Gastroesophageal sphincter (tissue), 4 donors: ENCODE measurements at regions not wholly inside any gene's neighbourhood (a gene's known extent, or its start where the extent isn't known, plus 50 kb on each side); places are given as distances from the start of the nearest gene placed in this dataset.
"Not testable (repeated sequence)": the region's sequence is repeated elsewhere in the genome, so short reads cannot be mapped to it uniquely, and the experiment has no call there.

Experiments
- ATAC-seq: fragments of 150-250 bp; one replicate; pipeline ENCODE4 v1.9.1; 2016; ENCODE audit warnings: mild to moderate bottlenecking, moderate library complexity
- H3K27ac ChIP-seq, 4 donors: fragments of 200-600 bp; sonication (generic) in 3 of 4; 1 replicate in 3 of 4; 2 replicates in 1 of 4; pipeline ENCODE4 v1.5.1; 2016 to 2019
- H3K27me3 ChIP-seq: fragments of 200-600 bp; sonication (generic); one replicate; pipeline ENCODE4 v1.5.1; 2019
- H3K36me3 ChIP-seq, 2 donors: fragments of 200-600 bp; sonication (generic); one replicate each; pipeline ENCODE4 v1.5.1; 2019; ENCODE audit warnings: control low read depth in 1 of 2
- H3K4me1 ChIP-seq, 3 donors: fragments of 200-600 bp; sonication (generic); 1 replicate in 2 of 3; 2 replicates in 1 of 3; pipeline ENCODE4 v1.5.1; 2016 to 2019; ENCODE audit warnings: control low read depth in 2 of 3
- H3K4me3 ChIP-seq, 2 donors: fragments of 200-600 bp; sonication (generic); one replicate each; pipeline ENCODE4 v1.5.1; 2019; ENCODE audit warnings: mild to moderate bottlenecking in 1 of 2, moderate library complexity in 1 of 2
- H3K9me3 ChIP-seq, 3 donors: fragments of 200-600 bp; sonication (generic); one replicate each; pipeline ENCODE4 v1.5.1; 2017 to 2019; ENCODE audit warnings: control low read depth in 2 of 3
- EP300 ChIP-seq: sonication (generic); formaldehyde crosslinking; IDR thresholded peaks from one replicate; pipeline ENCODE4 v1.6.1; 2017; ENCODE audit warnings: antibody characterized with exemption, mild to moderate bottlenecking
- POLR2A ChIP-seq, 2 donors: fragments of 450-650 bp; IDR thresholded peaks; one replicate each; pipeline ENCODE4 v1.6.1; 2017; ENCODE audit warnings: antibody characterized with exemption in 2 of 2, mild to moderate bottlenecking in 2 of 2, moderate library complexity in 1 of 2
- POLR2AphosphoS5 ChIP-seq: sonication (generic); formaldehyde crosslinking; IDR thresholded peaks from one replicate; pipeline ENCODE4 v1.6.1; 2017; ENCODE audit warnings: antibody characterized with exemption
- WGBS, 2 donors: methylation state at CpG; one replicate each; pipeline ENCODE4 v1.1.5; 2018; ENCODE audit warnings: low coverage in 1 of 2; 5-methylcytosine and 5-hydroxymethylcytosine counted together
- TF ChIP-seq, protein P1 (sequence below), 4 experiments: fragments of 200-600 bp in 2 of 4; fragments of 450-650 bp in 2 of 4; sonication (generic) in 1 of 4; IDR thresholded peaks; one replicate each; pipeline ENCODE4 v1.5.1; 2017 to 2019; ENCODE audit warnings: antibody characterized with exemption in 4 of 4, mild to moderate bottlenecking in 2 of 4, moderate library complexity in 2 of 4

DNA sequence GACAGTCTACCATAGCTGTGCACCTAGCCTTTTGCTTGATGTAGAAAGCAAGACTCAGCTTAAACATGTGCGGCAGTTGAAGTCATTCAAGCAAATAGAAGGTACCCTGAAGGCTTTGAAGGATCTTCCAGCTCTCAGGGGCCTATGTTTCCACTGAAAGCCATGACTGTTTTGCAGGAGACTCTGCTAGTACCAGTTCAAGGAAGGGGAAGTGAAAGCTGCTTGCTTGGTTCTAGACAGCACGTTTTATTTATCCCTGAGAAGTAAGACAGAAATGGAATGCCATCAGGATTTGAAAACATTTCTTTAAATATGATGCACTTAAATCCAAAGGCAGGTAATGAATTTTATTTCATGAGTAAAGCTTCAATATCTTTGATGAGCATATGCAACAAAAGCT lies 311.4 kb downstream of the PDCD6IP start:
- WGBS, 2 donors = 53 to 82% methylated on average over 1 of the region's 2 CpGs
- TF ChIP-seq POLR2A (IDR thresholded peaks at IDR 0.05) (no peak), EP300 (no peak)
- ATAC-seq = no peak

DNA sequence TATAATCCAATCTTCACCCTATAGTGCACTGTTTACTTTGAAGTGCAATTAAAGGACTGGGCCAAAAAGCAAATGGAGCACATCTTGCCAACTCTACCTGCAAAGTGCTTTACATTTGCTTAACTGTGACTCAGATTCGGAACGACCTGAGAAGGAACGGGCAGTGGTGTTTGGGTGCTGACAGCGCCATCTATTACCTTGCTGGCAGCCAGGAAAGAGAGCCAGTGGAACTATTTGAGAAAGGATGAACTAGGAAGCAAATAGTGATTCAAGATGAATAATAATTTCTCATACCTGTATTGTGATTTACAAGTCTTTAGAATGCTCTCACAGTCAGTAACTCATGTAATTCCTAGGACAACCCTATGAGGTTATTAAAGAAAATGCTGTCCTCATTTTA lies 312.9 kb downstream of the PDCD6IP start:
- no peaks in the 10 kb centered on the region for H3K36me3 ChIP-seq
- 33 to 49% methylated on average over 4 of the region's 4 CpGs for WGBS, 2 donors
- no peaks in the 10 kb centered on the region for H3K9me3 ChIP-seq
- TF ChIP-seq POLR2AphosphoS5 = no peak
- TF ChIP-seq, protein P1, sequence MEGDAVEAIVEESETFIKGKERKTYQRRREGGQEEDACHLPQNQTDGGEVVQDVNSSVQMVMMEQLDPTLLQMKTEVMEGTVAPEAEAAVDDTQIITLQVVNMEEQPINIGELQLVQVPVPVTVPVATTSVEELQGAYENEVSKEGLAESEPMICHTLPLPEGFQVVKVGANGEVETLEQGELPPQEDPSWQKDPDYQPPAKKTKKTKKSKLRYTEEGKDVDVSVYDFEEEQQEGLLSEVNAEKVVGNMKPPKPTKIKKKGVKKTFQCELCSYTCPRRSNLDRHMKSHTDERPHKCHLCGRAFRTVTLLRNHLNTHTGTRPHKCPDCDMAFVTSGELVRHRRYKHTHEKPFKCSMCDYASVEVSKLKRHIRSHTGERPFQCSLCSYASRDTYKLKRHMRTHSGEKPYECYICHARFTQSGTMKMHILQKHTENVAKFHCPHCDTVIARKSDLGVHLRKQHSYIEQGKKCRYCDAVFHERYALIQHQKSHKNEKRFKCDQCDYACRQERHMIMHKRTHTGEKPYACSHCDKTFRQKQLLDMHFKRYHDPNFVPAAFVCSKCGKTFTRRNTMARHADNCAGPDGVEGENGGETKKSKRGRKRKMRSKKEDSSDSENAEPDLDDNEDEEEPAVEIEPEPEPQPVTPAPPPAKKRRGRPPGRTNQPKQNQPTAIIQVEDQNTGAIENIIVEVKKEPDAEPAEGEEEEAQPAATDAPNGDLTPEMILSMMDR (IDR thresholded peaks at IDR 0.05) = no peak
- TF ChIP-seq POLR2A (IDR thresholded peaks at IDR 0.05) = no peak
- no peak for TF ChIP-seq EP300
- no peak for ATAC-seq
- no peaks in the 10 kb centered on the region for H3K27me3 ChIP-seq
- H3K4me1 ChIP-seq = no peaks in the 10 kb centered on the region
- H3K4me3 ChIP-seq = no peak overlapping the region
- H3K27ac ChIP-seq = no peak overlapping the region

More for the DNA sequence above, 311.4 kb downstream of the PDCD6IP start:
- H3K9me3 ChIP-seq = no peaks in the 10 kb centered on the region
- no peaks in the 10 kb centered on the region for H3K27me3 ChIP-seq
- no peaks in the 10 kb centered on the region for H3K36me3 ChIP-seq
- no peaks in the 10 kb centered on the region for H3K4me1 ChIP-seq
- H3K27ac ChIP-seq = no peak overlapping the region
- no peak overlapping the region for H3K4me3 ChIP-seq

DNA sequence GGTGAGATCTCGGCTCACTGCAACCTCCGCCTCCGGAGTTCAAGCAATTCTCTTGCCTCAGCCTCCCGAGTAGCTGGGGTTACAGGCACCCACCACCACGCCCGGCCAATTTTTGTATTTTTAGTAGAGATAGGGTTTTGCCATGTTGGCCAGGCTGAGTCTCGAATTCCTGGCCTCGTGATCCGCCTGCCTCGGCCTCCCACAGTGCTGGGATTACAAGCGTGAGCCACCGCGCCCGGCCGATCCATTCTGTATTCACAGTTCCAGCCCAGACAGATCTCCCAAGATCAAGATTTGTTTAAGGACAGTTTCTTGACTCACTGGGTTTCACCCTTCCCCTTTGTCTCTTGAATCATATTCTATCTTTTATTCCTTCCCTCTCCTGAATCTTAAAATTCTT lies 313.8 kb downstream of the PDCD6IP start:
- H3K4me1 ChIP-seq, H3K27me3 ChIP-seq, H3K27ac ChIP-seq, H3K4me3 ChIP-seq, H3K36me3 ChIP-seq, ATAC-seq, H3K9me3 ChIP-seq: not testable (repeated sequence)
- 87 to 92% methylated on average over 3 to 10 of the region's 15 CpGs for WGBS, 2 donors

DNA sequence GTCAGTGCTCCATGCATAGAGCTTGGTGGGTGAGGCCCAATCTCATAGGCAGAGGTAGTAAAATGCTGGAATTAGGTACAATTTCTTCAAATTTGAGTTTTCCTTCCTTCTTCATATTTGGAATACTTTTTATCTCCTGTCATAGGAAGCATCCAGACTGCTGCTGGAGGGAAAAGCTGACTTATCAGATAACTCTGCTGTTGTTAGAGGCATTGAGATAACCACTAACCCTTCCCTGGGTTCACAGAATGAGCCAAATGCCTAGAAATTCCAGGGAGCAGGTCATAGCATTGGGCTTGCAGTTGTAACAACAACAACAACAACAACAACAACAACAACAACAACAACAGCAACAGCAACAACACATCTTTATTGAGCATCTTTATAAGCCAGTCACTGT lies 332.7 kb downstream of the PDCD6IP start:
- no peak overlapping the region for H3K27ac ChIP-seq
- H3K36me3 ChIP-seq = no peaks in the 10 kb centered on the region
- peaks cover 0 to 8% (median 0%) of the 10 kb centered on the region in 3 donors for H3K9me3 ChIP-seq
- ATAC-seq = no peak
- TF ChIP-seq, protein P1 (IDR thresholded peaks at IDR 0.05) = no peak
- TF ChIP-seq POLR2AphosphoS5 (no peak), POLR2A (IDR thresholded peaks at IDR 0.05) (no peak), EP300 (no peak)
- H3K4me1 ChIP-seq = peaks cover 2 to 26% (median 7%) of the 10 kb centered on the region in 3 donors
- no peaks in the 10 kb centered on the region for H3K27me3 ChIP-seq
- H3K4me3 ChIP-seq = no peak overlapping the region

DNA sequence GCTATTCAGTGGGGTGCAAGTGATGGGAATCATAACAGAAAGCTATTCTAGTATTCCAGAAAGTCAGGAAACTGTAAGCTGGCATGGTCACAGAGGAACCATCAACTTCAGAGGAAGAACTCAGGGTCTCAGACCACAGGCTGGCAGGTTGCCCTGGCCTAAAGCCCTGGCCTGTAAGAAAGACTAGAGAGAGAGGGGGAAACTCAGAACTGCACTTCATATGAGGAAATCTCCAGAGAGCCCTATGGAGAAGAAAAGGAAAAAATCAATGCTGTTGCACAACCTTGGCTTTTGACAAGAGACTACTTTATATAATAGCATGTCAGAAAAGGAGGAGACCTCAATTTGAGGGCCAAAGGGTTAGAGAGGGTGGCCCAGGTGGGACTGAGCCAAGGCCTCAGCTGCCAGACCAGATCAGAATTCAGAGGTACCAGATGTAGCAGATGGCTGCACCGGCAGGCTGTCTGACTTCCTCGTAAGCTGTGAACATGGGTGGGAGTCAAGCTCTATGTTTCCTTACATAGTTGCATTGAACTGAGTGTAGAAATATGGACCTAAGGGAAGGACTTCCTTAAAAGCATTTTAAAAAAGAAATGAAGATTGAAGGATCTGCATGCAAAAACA lies 333.8 kb downstream of the PDCD6IP start:
- Histone ChIP-seq H3K9me3 (peaks cover 0 to 8% (median 0%) of the 10 kb centered on the region in 3 donors), H3K27me3 (no peaks in the 10 kb centered on the region), H3K4me3 (no peak overlapping the region), H3K27ac (peak overlapping the region in 2 of 4 donors; percentile 6 to 19), H3K4me1 (peaks cover 2 to 26% (median 7%) of the 10 kb centered on the region in 3 donors), H3K36me3 (no peaks in the 10 kb centered on the region)
- ATAC-seq = no peak
- TF ChIP-seq POLR2AphosphoS5 (no peak), POLR2A (IDR thresholded peaks at IDR 0.05) (no peak), EP300 (no peak)
- TF ChIP-seq, protein P1 (IDR thresholded peaks at IDR 0.05) = no peak
- whole genome bisulfite sequencing, 2 donors = 16% methylated on average over 2 of the region's 2 CpGs; no CpG with 5 or more reads in 1 of the 2 donors

DNA sequence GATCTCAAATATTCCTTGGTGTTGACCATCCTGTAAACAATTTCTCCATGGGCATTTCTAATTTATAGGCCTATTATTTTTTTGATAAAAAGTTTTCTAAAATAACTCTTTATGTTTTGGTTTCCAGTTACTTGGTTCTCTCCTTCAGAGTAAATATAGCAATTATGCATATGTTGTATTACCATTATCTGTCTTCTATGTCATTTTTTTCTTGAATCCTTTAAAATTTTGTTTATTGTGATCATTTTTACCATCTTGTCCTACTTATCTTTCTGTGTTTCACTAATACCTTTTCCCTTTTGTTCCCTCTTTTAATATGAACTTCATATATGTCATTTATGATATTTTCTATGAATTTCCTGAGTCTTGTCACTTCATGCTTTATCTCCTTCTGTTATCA lies 341.1 kb downstream of the PDCD6IP start:
- no peaks in the 10 kb centered on the region for H3K36me3 ChIP-seq
- no peak overlapping the region for H3K4me3 ChIP-seq
- no peak for ATAC-seq
- peaks cover 0 to 20% (median 0%) of the 10 kb centered on the region in 3 donors for H3K9me3 ChIP-seq
- no peak overlapping the region for H3K27ac ChIP-seq
- TF ChIP-seq EP300 (no peak), POLR2A (IDR thresholded peaks at IDR 0.05) (no peak), POLR2AphosphoS5 (no peak)
- TF ChIP-seq, protein P1 (IDR thresholded peaks at IDR 0.05) = no peak
- no peaks in the 10 kb centered on the region for H3K4me1 ChIP-seq
- H3K27me3 ChIP-seq = no peaks in the 10 kb centered on the region
